Upper lobe of right lung (tissue), 1 donor: ENCODE measurements at regions not wholly inside any gene's neighbourhood (a gene's known extent, or its start where the extent isn't known, plus 50 kb on each side); places are given as distances from the start of the nearest gene placed in this dataset.

Experiments
- ATAC-seq: fragments of 200-7000 bp; cut with Tn5 transposase; one replicate; pipeline ENCODE4 v1.9.1; 2020; ENCODE audit warnings: mild to moderate bottlenecking, moderate library complexity
- DNase-seq: peaks from one replicate; pipeline ENCODE4 v3.0.0-alpha.2; 2020
- H3K27ac ChIP-seq: fragments of 200-600 bp; one replicate; pipeline ENCODE4 v1.8.0; 2022
- H3K27me3 ChIP-seq: fragments of 200-600 bp; one replicate; pipeline ENCODE4 v1.8.0; 2022; ENCODE audit warnings: mild to moderate bottlenecking
- H3K36me3 ChIP-seq: fragments of 200-600 bp; one replicate; pipeline ENCODE4 v1.8.0; 2022
- H3K4me1 ChIP-seq: fragments of 200-600 bp; one replicate; pipeline ENCODE4 v1.8.0; 2022
- H3K4me3 ChIP-seq: fragments of 200-600 bp; one replicate; pipeline ENCODE4 v1.8.0; 2022; ENCODE audit warnings: mild to moderate bottlenecking
- H3K9me3 ChIP-seq: fragments of 200-600 bp; one replicate; pipeline ENCODE4 v1.8.0; 2022
- CTCF ChIP-seq: fragments of 200-600 bp; IDR thresholded peaks from one replicate; pipeline ENCODE4 v1.8.0; 2022; ENCODE audit warnings: antibody characterized with exemption
- intact Hi-C: fragments of 100-400 bp; cut with DNase I; formaldehyde crosslinking; loops from one replicate; pipeline ENCODE4 v1.11.0; 2022
- donor health status: DM: no; HTN: yes; CAD: no; lungs with severe emphysema.

GRCh38 chr17:73960469-73960868 is 243.0 kb upstream of the RPL38 start:
- Histone ChIP-seq H3K27ac (no peak overlapping the region), H3K27me3 (no peaks in the 10 kb centered on the region), H3K4me3 (no peak overlapping the region), H3K36me3 (no peaks in the 10 kb centered on the region), H3K4me1 (no peaks in the 10 kb centered on the region), H3K9me3 (no peaks in the 10 kb centered on the region)
- ATAC-seq (no peak), DNase-seq (no peak)
- TF ChIP-seq CTCF = no peak
- intact Hi-C loops = no loop called here

GRCh38 chr17:73962308-73962707 is 241.2 kb upstream of the RPL38 start:
- Histone ChIP-seq H3K36me3 (no peaks in the 10 kb centered on the region), H3K27ac (no peak overlapping the region), H3K4me1 (no peaks in the 10 kb centered on the region), H3K27me3 (no peaks in the 10 kb centered on the region), H3K4me3 (no peak overlapping the region), H3K9me3 (no peaks in the 10 kb centered on the region)
- no peak for TF ChIP-seq CTCF
- DNase-seq = no peak
- intact Hi-C loops = no loop called here
- no peak for ATAC-seq

- intact Hi-C loops = no loop called here
- no peak for TF ChIP-seq CTCF
- H3K4me3 ChIP-seq = no peak overlapping the region
- no peak overlapping the region for H3K27ac ChIP-seq
- peaks cover 10% of the 10 kb centered on the region for H3K27me3 ChIP-seq
- ATAC-seq (no peak), DNase-seq (no peak)
- H3K9me3 ChIP-seq = no peaks in the 10 kb centered on the region
- H3K36me3 ChIP-seq = no peaks in the 10 kb centered on the region
- H3K4me1 ChIP-seq = no peaks in the 10 kb centered on the region
Measured at GRCh38 chr17:73968680-73969079, 234.8 kb upstream of the RPL38 start.

GRCh38 chr17:73969956-73970355 is 233.5 kb upstream of the RPL38 start:
- Histone ChIP-seq H3K27me3 (peaks cover 10% of the 10 kb centered on the region), H3K27ac (no peak overlapping the region), H3K36me3 (no peaks in the 10 kb centered on the region), H3K9me3 (no peaks in the 10 kb centered on the region), H3K4me3 (no peak overlapping the region), H3K4me1 (no peaks in the 10 kb centered on the region)
- peak; percentile 90 for ATAC-seq
- peak; percentile 80 for DNase-seq
- intact Hi-C loops = no loop called here
- TF ChIP-seq CTCF = no peak

- no peaks in the 10 kb centered on the region for H3K36me3 ChIP-seq
- no peak overlapping the region for H3K4me3 ChIP-seq
- no peaks in the 10 kb centered on the region for H3K4me1 ChIP-seq
- H3K27ac ChIP-seq = no peak overlapping the region
- ATAC-seq (no peak), DNase-seq (peak; percentile 3)
- no peaks in the 10 kb centered on the region for H3K9me3 ChIP-seq
- no peak for TF ChIP-seq CTCF
- H3K27me3 ChIP-seq = peaks cover 10% of the 10 kb centered on the region
- intact Hi-C loops = no loop called here
Measured at GRCh38 chr17:73971127-73971526, 232.4 kb upstream of the RPL38 start.

- intact Hi-C loops = no loop called here
- Histone ChIP-seq H3K9me3 (no peaks in the 10 kb centered on the region), H3K27ac (no peak overlapping the region), H3K36me3 (no peaks in the 10 kb centered on the region), H3K4me3 (no peak overlapping the region), H3K4me1 (no peaks in the 10 kb centered on the region), H3K27me3 (peaks cover 10% of the 10 kb centered on the region)
- no peak for TF ChIP-seq CTCF
- ATAC-seq (no peak), DNase-seq (peak; percentile 17)
Measured at GRCh38 chr17:73972056-73972455, 231.4 kb upstream of the RPL38 start.
